ENCODE measurements at regions not wholly inside any gene's neighbourhood (a gene's known extent, or its start where the extent isn't known, plus 50 kb on each side); places are given as distances from the start of the nearest gene placed in this dataset.

GRCh38 chr10:89073719-89074118, 83.1 kb downstream of the FAS start:
- no peaks in the 10 kb centered on the region for H4K20me1 ChIP-seq (ENCODE audit: insufficient read depth)
- no peak overlapping the region for H3K4me3 ChIP-seq (replicated peaks in 1 of 2; ENCODE audit: low read depth in 1 of 2, low read length in 2 of 2)
- ChIA-PET RAD21 (ENCODE audit: low non-redundant PET in 1 of 2, low total read pairs in 2 of 2, uncharacterized antibody in 2 of 2, unreplicated experiment in 2 of 2) (no interaction called here), POLR2A (no interaction called here), CTCF (no interaction called here)
- no TSS peak for BruUV-seq (replicated peaks)
- ATAC-seq (no peak), DNase-seq (ENCODE audit: low read depth, low spot score) (no peak)
- no peaks in the 10 kb centered on the region for H3K79me2 ChIP-seq (ENCODE audit: insufficient read depth, low read length)
- no peaks in the 10 kb centered on the region for H3K27me3 ChIP-seq (ENCODE audit: insufficient read depth, low read length)
- no peak overlapping the region for H3K4me2 ChIP-seq (ENCODE audit: low read length)
- no peaks in the 10 kb centered on the region for H3K4me1 ChIP-seq (ENCODE audit: control insufficient read depth in 1 of 2, insufficient read depth in 2 of 2, low read length in 2 of 2)
- no peak for TF ChIP-seq POLR2A (IDR thresholded peaks at IDR 0.05; ENCODE audit: borderline replicate concordance, extremely low read depth, insufficient read depth, insufficient read length)
- no peak for TF ChIP-seq ZBTB33 (IDR thresholded peaks at IDR 0.05; ENCODE audit: extremely low read depth, insufficient replicate concordance, low read length)
- H3K9ac ChIP-seq (ENCODE audit: low read length): no peak overlapping the region
- no peaks in the 10 kb centered on the region for H3K9me3 ChIP-seq (ENCODE audit: control insufficient read depth in 1 of 2, insufficient read depth in 1 of 2, low read depth in 1 of 2, low read length in 2 of 2)
- H3K9me2 ChIP-seq (ENCODE audit: insufficient read depth): no peaks in the 10 kb centered on the region
- intact Hi-C loops (cut with micrococcal nuclease): no loop called here
- H3K36me3 ChIP-seq (ENCODE audit: control insufficient read depth in 1 of 2, insufficient read depth in 2 of 2, low read length in 2 of 2): no peaks in the 10 kb centered on the region
- no peak overlapping the region for H2AFZ ChIP-seq (ENCODE audit: low read depth, low read length, poor library complexity, severe bottlenecking)
- no peak overlapping the region for H3K27ac ChIP-seq (ENCODE audit: low read depth, low read length)

- no peak for ATAC-seq
- H3K4me3 ChIP-seq (replicated peaks in 1 of 2; ENCODE audit: low read depth in 1 of 2, low read length in 2 of 2): no peak overlapping the region
- H2AFZ ChIP-seq (ENCODE audit: low read depth, low read length, poor library complexity, severe bottlenecking): no peak overlapping the region
- POLR2A ChIA-PET: no interaction called here
- H3K9me3 ChIP-seq (ENCODE audit: control insufficient read depth in 1 of 2, insufficient read depth in 1 of 2, low read depth in 1 of 2, low read length in 2 of 2): no peaks in the 10 kb centered on the region
- H3K9ac ChIP-seq (ENCODE audit: low read length): no peak overlapping the region
- H3K27me3 ChIP-seq (ENCODE audit: insufficient read depth, low read length): no peaks in the 10 kb centered on the region
- H3K36me3 ChIP-seq (ENCODE audit: control insufficient read depth in 1 of 2, insufficient read depth in 2 of 2, low read length in 2 of 2): no peaks in the 10 kb centered on the region
- no peaks in the 10 kb centered on the region for H3K4me1 ChIP-seq (ENCODE audit: control insufficient read depth in 1 of 2, insufficient read depth in 2 of 2, low read length in 2 of 2)
- no peak overlapping the region for H3K27ac ChIP-seq (ENCODE audit: low read depth, low read length)
- RAD21 ChIA-PET (ENCODE audit: low non-redundant PET in 1 of 2, low total read pairs in 2 of 2, uncharacterized antibody in 2 of 2, unreplicated experiment in 2 of 2): no interaction called here
- DNase-seq (ENCODE audit: low read depth, low spot score): no peak
- no peaks in the 10 kb centered on the region for H4K20me1 ChIP-seq (ENCODE audit: insufficient read depth)
- H3K4me2 ChIP-seq (ENCODE audit: low read length): no peak overlapping the region
- no peaks in the 10 kb centered on the region for H3K9me2 ChIP-seq (ENCODE audit: insufficient read depth)
- H3K79me2 ChIP-seq (ENCODE audit: insufficient read depth, low read length): no peaks in the 10 kb centered on the region
- intact Hi-C loops (cut with micrococcal nuclease): no loop called here
- TF ChIP-seq TCF7L2 (IDR thresholded peaks at IDR 0.05; ENCODE audit: borderline replicate concordance, extremely low read depth, insufficient read depth, insufficient read length): no peak
- no peak for TF ChIP-seq SRF (IDR thresholded peaks at IDR 0.05; ENCODE audit: low read depth)
- TF ChIP-seq JUND (IDR thresholded peaks at IDR 0.05): no peak
- no peak for TF ChIP-seq ZFX (IDR thresholded peaks at IDR 0.05)
- TF ChIP-seq MAX (IDR thresholded peaks at IDR 0.05): no peak
- TF ChIP-seq RAD21 (IDR thresholded peaks at IDR 0.05; ENCODE audit: low read depth): no peak
- no peak for TF ChIP-seq ZNF274 (IDR thresholded peaks at IDR 0.05; ENCODE audit: low read depth, low read length)
- no peak for TF ChIP-seq EGR1 (IDR thresholded peaks at IDR 0.05; ENCODE audit: low read depth)
- CTCF ChIA-PET: no interaction called here
- BruUV-seq (replicated peaks): no TSS peak
Observed at GRCh38 chr10:89069589-89069988, 79.0 kb downstream of the FAS start.
